Skin epidermis (tissue), 12 donors: ENCODE measurements at regions not wholly inside any gene's neighbourhood (a gene's known extent, or its start where the extent isn't known, plus 50 kb on each side); places are given as distances from the start of the nearest gene placed in this dataset.
"Not testable (repeated sequence)": the region's sequence is repeated elsewhere in the genome, so short reads cannot be mapped to it uniquely, and the experiment has no call there.

Experiments used
- H3K27ac ChIP-seq, 21 experiments: fragments of 200-600 bp; sonication (generic) in 11 of 21; one replicate each; pipeline ENCODE4 v1.5.0; 2020; ENCODE audit warnings: mild to moderate bottlenecking in 3 of 21, inconsistent platforms in 2 of 21, moderate library complexity in 2 of 21
- H3K4me3 ChIP-seq, 7 experiments: fragments of 200-600 bp; sonication (generic) in 2 of 7; one replicate each; pipeline ENCODE4 v1.5.0; 2020; ENCODE audit warnings: inconsistent platforms in 2 of 7, mild to moderate bottlenecking in 2 of 7, moderate library complexity in 1 of 7

DNA sequence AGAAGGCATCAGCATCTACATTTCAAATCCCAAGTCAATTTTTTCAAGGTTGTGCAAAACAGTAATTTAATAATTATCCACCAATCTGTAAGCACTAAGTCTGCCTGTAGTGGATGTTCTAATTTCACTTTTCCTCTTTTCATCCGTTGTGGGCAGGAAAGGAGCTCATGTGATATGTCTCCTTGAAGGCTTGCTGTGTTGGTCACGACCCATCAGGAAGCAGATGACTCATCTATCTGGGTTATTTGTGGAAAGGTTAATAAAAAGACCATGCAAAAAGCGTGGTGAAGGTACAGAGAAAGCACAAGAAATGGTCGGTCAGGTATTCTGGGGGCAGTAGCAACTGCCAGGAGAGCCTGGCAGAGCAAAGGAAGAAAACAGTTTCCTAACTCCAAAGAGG, 476.7 kb upstream of the RAB6C start:
- no peak overlapping the region for H3K27ac ChIP-seq
- H3K4me3 ChIP-seq: no peak overlapping the region

DNA sequence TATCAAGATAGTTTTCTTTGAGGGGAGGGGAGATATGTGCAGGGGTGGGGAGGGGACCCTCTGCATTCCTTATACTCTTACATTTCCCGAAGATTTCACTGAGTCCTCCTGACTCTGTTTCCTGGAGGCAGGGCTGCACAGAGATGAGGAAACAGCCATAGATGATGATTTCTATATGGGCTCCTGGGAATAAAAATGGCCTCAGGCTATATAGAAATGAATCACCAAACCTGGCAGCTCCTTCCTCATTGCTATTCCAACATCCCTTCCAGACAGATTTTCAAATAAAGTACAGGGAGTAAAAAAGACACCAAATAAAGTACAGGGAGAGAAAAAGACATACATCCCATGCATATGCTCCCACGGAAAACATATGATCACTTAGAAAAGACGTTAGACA, 474.8 kb upstream of the RAB6C start:
- no peak overlapping the region for H3K27ac ChIP-seq
- H3K4me3 ChIP-seq: no peak overlapping the region

GRCh38 chr2:129518937-129519336, 460.5 kb upstream of the RAB6C start:
- no peak overlapping the region for H3K4me3 ChIP-seq
- no peak overlapping the region for H3K27ac ChIP-seq

GRCh38 chr2:129532158-129532557, 447.3 kb upstream of the RAB6C start:
- not testable (repeated sequence) for H3K27ac ChIP-seq, H3K4me3 ChIP-seq

DNA sequence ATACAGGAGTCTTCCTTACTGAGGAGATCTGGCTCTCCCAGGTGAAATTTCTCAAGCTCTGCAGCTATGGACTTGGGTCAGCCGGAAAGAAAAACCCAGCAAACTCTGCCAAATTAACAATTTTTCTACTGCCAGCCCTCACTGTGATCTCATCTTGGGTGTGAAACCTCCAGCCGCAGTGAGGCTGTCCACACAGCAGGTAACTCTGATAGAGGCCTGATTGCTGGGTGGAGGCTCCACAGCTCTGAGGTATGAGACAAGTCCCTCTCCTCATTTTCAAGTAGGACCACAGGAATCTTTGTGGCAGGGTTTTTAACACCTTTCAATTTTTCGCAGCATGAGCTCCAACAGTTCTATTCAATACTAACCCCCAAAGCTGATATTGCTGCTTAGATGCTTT, 430.6 kb upstream of the RAB6C start:
- Histone ChIP-seq H3K27ac (no peak overlapping the region), H3K4me3 (no peak overlapping the region)

- Histone ChIP-seq H3K27ac (no peak overlapping the region), H3K4me3 (no peak overlapping the region)
Measured at GRCh38 chr2:129550536-129550935, 428.9 kb upstream of the RAB6C start.

DNA sequence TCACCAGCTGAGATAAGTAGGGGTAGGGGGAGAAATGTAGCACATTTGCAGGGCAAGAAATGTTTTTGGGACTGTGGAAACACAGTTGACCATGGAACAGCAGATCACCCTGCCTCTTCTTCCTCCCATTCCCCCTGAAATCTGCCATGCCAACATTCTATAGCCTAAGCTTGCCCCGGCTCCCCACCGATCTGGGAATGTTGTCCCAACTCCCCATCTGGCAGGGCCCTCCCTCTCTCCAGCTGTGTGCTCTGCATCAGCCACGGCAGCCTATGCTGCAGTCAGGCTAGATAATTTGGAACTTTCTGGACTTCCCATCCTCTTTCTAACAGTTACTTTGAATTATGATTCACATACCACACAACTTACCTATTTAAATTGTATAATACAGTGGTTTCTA, 425.1 kb upstream of the RAB6C start:
- Histone ChIP-seq H3K27ac (no peak overlapping the region), H3K4me3 (no peak overlapping the region)

DNA sequence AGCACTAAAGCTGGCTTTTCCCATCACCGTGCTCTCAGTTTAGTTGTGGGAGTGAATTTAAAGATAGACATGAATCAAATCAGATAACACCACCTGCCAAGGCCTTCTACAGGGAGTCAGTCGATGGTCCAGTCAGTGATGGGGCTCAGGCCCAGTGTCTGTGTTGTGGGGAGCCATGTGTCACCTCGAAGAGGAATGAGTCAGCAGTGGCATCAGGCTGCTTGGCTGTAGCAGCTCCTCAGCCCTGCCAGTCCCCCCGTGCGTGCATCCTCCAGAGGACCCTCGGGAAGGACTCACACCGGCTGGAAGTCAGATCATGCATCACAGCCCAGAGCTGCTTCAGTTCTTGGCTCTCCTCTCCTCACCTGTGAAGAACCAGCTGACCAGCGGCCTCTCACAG, 420.4 kb upstream of the RAB6C start:
- no peak overlapping the region for H3K4me3 ChIP-seq

GRCh38 chr2:129565551-129566109, 413.8 kb upstream of the RAB6C start:
- no peak overlapping the region for H3K4me3 ChIP-seq
- H3K27ac ChIP-seq: no peak overlapping the region

More for the DNA sequence above, 420.4 kb upstream of the RAB6C start:
- no peak overlapping the region for H3K27ac ChIP-seq

GRCh38 chr2:129570812-129571211, 408.7 kb upstream of the RAB6C start:
- not testable (repeated sequence) for H3K27ac ChIP-seq, H3K4me3 ChIP-seq

GRCh38 chr2:129575431-129575830, 404.0 kb upstream of the RAB6C start:
- Histone ChIP-seq H3K27ac (no peak overlapping the region), H3K4me3 (no peak overlapping the region)

DNA sequence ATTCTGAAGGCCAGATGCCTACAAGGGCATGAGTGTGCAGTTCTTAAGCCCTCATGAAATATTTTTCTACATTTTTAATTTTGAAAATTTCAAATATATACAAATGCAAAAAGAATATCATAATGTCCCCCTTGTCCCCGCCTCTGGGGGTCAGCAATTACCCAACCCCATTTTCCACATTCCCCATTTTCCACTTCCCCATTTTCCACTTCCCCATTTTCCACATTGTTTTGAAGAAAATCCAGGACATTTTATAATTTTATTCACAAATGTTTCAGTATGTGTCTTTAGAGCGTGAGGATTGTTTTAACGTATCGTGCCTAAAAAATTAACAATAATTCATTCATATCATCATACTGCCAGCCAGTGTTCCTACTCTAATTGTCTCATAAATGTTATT, 403.6 kb upstream of the RAB6C start:
- Histone ChIP-seq H3K4me3 (no peak overlapping the region), H3K27ac (no peak overlapping the region)

DNA sequence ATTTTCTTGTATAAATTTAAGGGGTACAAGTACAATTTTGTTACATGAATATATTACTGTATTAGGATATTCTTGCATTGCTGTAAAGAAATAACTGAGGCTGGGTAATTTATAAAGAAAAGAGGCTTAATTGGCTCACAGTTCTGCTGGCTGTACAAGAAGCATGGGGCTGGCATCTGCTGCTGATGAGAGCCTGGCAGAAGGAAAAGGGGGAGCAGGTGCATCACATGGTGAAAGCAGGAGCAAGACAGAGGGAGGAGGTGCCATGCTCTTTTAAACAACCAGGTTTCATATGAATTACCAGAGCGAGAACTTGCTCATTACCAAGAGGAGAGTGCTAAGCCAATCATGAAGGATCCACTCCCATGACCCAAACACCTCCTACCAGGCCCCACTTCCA, 399.5 kb upstream of the RAB6C start:
- Histone ChIP-seq H3K27ac (no peak overlapping the region), H3K4me3 (no peak overlapping the region)

GRCh38 chr2:129585760-129586159, 393.7 kb upstream of the RAB6C start:
- Histone ChIP-seq H3K4me3 (no peak overlapping the region), H3K27ac (no peak overlapping the region)

- Histone ChIP-seq H3K4me3 (no peak overlapping the region), H3K27ac (no peak overlapping the region)
Measured at GRCh38 chr2:129587426-129588064, 391.9 kb upstream of the RAB6C start.

DNA sequence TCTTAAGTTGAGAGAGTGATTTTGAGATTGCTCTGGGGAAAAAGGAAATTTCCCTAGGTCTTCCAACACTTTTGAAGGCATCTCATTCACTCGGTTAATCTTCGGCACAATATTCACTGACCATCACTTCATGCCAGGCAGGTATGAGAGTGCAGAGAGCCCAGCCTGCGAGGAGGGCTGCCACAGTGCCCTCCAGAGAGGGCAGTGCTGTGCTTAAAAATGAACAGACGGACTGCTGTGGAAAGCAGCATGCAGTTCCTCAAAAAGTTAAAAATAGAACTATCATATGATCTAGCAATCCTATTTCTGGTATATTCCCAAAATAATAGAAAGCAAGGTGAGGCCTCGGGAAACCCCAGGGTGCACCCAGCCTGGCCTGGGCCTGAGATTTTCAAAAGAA, 374.9 kb upstream of the RAB6C start:
- no peak overlapping the region for H3K4me3 ChIP-seq

GRCh38 chr2:129605646-129606045, 373.8 kb upstream of the RAB6C start:
- no peak overlapping the region for H3K27ac ChIP-seq

More for the DNA sequence above, 374.9 kb upstream of the RAB6C start:
- H3K27ac ChIP-seq: no peak overlapping the region

GRCh38 chr2:129606496-129607270, 372.8 kb upstream of the RAB6C start:
- H3K4me3 ChIP-seq: no peak overlapping the region
- H3K27ac ChIP-seq: no peak overlapping the region

More at GRCh38 chr2:129605646-129606045, 373.8 kb upstream of the RAB6C start:
- no peak overlapping the region for H3K4me3 ChIP-seq

- H3K4me3 ChIP-seq: no peak overlapping the region
- H3K27ac ChIP-seq: no peak overlapping the region
Measured at GRCh38 chr2:129609224-129609623, 370.2 kb upstream of the RAB6C start.

DNA sequence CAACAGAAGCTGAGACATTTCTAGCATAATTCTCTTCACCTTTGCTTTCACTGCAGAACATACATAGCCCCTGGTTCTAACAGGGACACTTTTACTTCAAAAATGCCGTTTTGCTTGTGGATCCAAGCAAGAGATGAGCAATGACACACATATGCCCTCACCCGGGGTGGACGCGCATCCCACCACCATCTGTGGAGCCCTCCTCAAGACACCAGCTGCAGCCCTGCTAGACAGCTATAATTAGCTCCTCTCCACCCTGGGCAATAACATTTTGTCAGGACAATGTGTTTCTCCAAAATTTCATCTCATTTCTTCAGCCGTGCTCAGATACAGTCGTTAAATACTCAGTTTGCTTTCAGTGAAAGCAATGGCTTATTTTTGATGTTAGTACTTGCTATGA, 368.7 kb upstream of the RAB6C start:
- no peak overlapping the region for H3K4me3 ChIP-seq
- H3K27ac ChIP-seq: no peak overlapping the region

DNA sequence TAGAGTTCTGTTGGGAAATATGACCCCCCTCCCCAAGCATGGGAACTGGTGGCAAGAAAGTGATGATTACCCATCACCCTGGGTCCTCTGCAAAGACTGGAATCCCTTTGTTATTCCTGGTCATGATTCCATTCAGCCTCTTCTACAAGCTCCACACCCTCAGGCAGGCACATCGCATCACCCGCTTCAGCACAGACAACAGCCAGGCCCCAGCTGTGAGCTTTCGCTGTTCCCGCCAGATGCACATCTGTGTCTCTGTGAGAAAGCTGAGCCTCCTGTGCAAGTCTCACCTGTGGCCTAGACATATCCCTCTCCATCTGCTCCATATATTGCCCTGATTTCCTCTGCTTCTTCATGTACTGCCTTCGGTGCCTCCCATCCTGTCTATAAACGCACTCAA, 368.0 kb upstream of the RAB6C start:
- Histone ChIP-seq H3K4me3 (no peak overlapping the region), H3K27ac (no peak overlapping the region)
